ENCODE measurements at regions not wholly inside any gene's neighbourhood (a gene's known extent, or its start where the extent isn't known, plus 50 kb on each side); places are given as distances from the start of the nearest gene placed in this dataset.

- no peaks in the 10 kb centered on the region for H3K79me2 ChIP-seq (ENCODE audit: insufficient read depth, low read length)
- no peak overlapping the region for H3K4me3 ChIP-seq (ENCODE audit: insufficient read depth, low read length)
- H3K4me1 ChIP-seq (ENCODE audit: insufficient read depth, low read length), result peaks cover 3% of the 10 kb centered on the region
- TF ChIP-seq, protein P1, sequence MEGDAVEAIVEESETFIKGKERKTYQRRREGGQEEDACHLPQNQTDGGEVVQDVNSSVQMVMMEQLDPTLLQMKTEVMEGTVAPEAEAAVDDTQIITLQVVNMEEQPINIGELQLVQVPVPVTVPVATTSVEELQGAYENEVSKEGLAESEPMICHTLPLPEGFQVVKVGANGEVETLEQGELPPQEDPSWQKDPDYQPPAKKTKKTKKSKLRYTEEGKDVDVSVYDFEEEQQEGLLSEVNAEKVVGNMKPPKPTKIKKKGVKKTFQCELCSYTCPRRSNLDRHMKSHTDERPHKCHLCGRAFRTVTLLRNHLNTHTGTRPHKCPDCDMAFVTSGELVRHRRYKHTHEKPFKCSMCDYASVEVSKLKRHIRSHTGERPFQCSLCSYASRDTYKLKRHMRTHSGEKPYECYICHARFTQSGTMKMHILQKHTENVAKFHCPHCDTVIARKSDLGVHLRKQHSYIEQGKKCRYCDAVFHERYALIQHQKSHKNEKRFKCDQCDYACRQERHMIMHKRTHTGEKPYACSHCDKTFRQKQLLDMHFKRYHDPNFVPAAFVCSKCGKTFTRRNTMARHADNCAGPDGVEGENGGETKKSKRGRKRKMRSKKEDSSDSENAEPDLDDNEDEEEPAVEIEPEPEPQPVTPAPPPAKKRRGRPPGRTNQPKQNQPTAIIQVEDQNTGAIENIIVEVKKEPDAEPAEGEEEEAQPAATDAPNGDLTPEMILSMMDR (IDR thresholded peaks at IDR 0.05; ENCODE audit: extremely low read depth, low read depth, low read length), result no peak
- H3K36me3 ChIP-seq (ENCODE audit: insufficient read depth, low read length), result no peaks in the 10 kb centered on the region
- no peaks in the 10 kb centered on the region for H3K27me3 ChIP-seq (ENCODE audit: insufficient read depth, low read length)
- H3K4me2 ChIP-seq (ENCODE audit: insufficient read depth, low read length), result peak overlapping the region; percentile 41
- no peaks in the 10 kb centered on the region for H3K9me3 ChIP-seq (ENCODE audit: low read depth, low read length)
- DNase-seq (ENCODE audit: insufficient read length, low spot score, missing footprints), result no peak
- H2AFZ ChIP-seq (ENCODE audit: low read length), result peak overlapping the region; percentile 83
- no peaks in the 10 kb centered on the region for H4K20me1 ChIP-seq (ENCODE audit: insufficient read depth, low read length)
- H3K27ac ChIP-seq (ENCODE audit: low read depth, low read length), result peak overlapping the region; percentile 56
These were observed 188.8 kb upstream of the VEGFC start for GRCh38 chr4:176981551-176981950.

- DNase-seq (ENCODE audit: insufficient read length, low spot score, missing footprints), result peak; percentile 88
- Histone ChIP-seq H3K4me1 (ENCODE audit: insufficient read depth, low read length) (peaks cover 3% of the 10 kb centered on the region), H4K20me1 (ENCODE audit: insufficient read depth, low read length) (no peaks in the 10 kb centered on the region), H3K27me3 (ENCODE audit: insufficient read depth, low read length) (no peaks in the 10 kb centered on the region), H2AFZ (ENCODE audit: low read length) (peak overlapping the region; percentile 43), H3K4me2 (ENCODE audit: insufficient read depth, low read length) (no peak overlapping the region), H3K36me3 (ENCODE audit: insufficient read depth, low read length) (no peaks in the 10 kb centered on the region), H3K4me3 (ENCODE audit: insufficient read depth, low read length) (no peak overlapping the region), H3K9me3 (ENCODE audit: low read depth, low read length) (no peaks in the 10 kb centered on the region), H3K27ac (ENCODE audit: low read depth, low read length) (peak overlapping the region; percentile 76), H3K79me2 (ENCODE audit: insufficient read depth, low read length) (no peaks in the 10 kb centered on the region)
- TF ChIP-seq, protein P1 (IDR thresholded peaks at IDR 0.05; ENCODE audit: extremely low read depth, low read depth, low read length), result no peak
These were observed 195.5 kb upstream of the VEGFC start for GRCh38 chr4:176988226-176988625.

DNA sequence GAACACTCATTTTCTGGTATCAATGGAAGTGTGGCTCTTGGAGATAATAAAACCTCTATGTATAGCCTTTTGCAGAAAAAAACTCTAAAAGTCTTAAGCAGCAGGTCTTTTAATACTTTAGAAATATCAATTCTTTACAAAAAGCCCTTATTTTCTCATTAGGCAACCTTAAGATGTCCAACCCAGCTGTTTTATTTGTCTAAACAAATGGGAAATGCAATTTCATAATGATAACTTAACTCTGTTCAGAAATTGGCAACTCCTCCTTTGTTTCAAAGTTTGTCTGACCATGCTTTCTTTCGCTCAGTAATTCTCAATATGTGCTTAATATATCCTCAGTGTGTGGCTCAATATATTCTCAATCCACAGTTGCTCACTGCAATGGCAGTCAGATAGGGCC lies 196.5 kb upstream of the VEGFC start:
- no peaks in the 10 kb centered on the region for H4K20me1 ChIP-seq (ENCODE audit: insufficient read depth, low read length)
- TF ChIP-seq, protein P1 (IDR thresholded peaks at IDR 0.05; ENCODE audit: extremely low read depth, low read depth, low read length), result no peak
- no peak overlapping the region for H2AFZ ChIP-seq (ENCODE audit: low read length)
- DNase-seq (ENCODE audit: insufficient read length, low spot score, missing footprints), result no peak
- no peak overlapping the region for H3K4me3 ChIP-seq (ENCODE audit: insufficient read depth, low read length)
- H3K79me2 ChIP-seq (ENCODE audit: insufficient read depth, low read length), result no peaks in the 10 kb centered on the region
- H3K27ac ChIP-seq (ENCODE audit: low read depth, low read length), result no peak overlapping the region
- H3K9me3 ChIP-seq (ENCODE audit: low read depth, low read length), result no peaks in the 10 kb centered on the region
- no peaks in the 10 kb centered on the region for H3K27me3 ChIP-seq (ENCODE audit: insufficient read depth, low read length)
- H3K4me1 ChIP-seq (ENCODE audit: insufficient read depth, low read length), result peaks cover 3% of the 10 kb centered on the region
- H3K4me2 ChIP-seq (ENCODE audit: insufficient read depth, low read length), result no peak overlapping the region
- no peaks in the 10 kb centered on the region for H3K36me3 ChIP-seq (ENCODE audit: insufficient read depth, low read length)

GRCh38 chr4:176999935-177000543 lies 207.3 kb upstream of the VEGFC start:
- H2AFZ ChIP-seq (ENCODE audit: low read length), result no peak overlapping the region
- H3K27me3 ChIP-seq (ENCODE audit: insufficient read depth, low read length), result no peaks in the 10 kb centered on the region
- H3K4me2 ChIP-seq (ENCODE audit: insufficient read depth, low read length), result no peak overlapping the region
- TF ChIP-seq, protein P1 (IDR thresholded peaks at IDR 0.05; ENCODE audit: extremely low read depth, low read depth, low read length), result no peak
- H3K36me3 ChIP-seq (ENCODE audit: insufficient read depth, low read length), result no peaks in the 10 kb centered on the region
- no peaks in the 10 kb centered on the region for H3K79me2 ChIP-seq (ENCODE audit: insufficient read depth, low read length)
- H3K4me1 ChIP-seq (ENCODE audit: insufficient read depth, low read length), result peaks cover 22% of the 10 kb centered on the region
- no peak overlapping the region for H3K4me3 ChIP-seq (ENCODE audit: insufficient read depth, low read length)
- H3K9me3 ChIP-seq (ENCODE audit: low read depth, low read length), result no peaks in the 10 kb centered on the region
- no peaks in the 10 kb centered on the region for H4K20me1 ChIP-seq (ENCODE audit: insufficient read depth, low read length)
- no peak for DNase-seq (ENCODE audit: insufficient read length, low spot score, missing footprints)
- H3K27ac ChIP-seq (ENCODE audit: low read depth, low read length), result no peak overlapping the region
